ENCODE measurements at regions not wholly inside any gene's neighbourhood (a gene's known extent, or its start where the extent isn't known, plus 50 kb on each side); places are given as distances from the start of the nearest gene placed in this dataset.

DNA sequence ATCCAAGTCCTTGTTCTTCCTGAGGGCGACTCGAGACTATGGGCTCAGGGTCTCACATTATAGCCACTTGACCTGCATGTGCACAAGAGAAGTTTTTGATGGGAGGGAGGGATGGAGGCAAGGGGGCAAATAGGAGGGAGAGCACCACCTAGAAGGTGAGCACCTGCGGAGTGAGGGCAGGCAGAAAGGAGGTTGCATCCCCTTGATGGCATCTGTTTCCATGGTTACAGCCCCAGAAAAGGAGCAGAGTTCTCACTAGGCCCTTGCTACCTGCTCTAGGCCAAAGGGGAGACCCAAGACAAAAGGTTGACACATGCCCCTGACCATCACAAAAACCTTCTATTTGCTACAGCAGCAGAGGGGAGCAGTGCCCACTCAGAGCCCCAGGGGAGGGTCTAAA is 131.5 kb upstream of the SERTAD2 start:
- no peak for TF ChIP-seq YY1 (IDR thresholded peaks at IDR 0.05; ENCODE audit: insufficient read depth, insufficient read length)
- TF ChIP-seq ZNF274 (IDR thresholded peaks at IDR 0.05; ENCODE audit: low read depth, low read length) = no peak
- no peak for TF ChIP-seq SUZ12 (IDR thresholded peaks at IDR 0.05; ENCODE audit: extremely low read depth, insufficient read depth, insufficient read length)
